Erythroblast (primary cell): ENCODE measurements at regions not wholly inside any gene's neighbourhood (a gene's known extent, or its start where the extent isn't known, plus 50 kb on each side); places are given as distances from the start of the nearest gene placed in this dataset.

Source experiments
- GATA1 ChIP-seq: IDR thresholded peaks from 2 replicates; pipeline ENCODE4 v1.6.1; 2011; ENCODE audit warnings: low read depth, mild to moderate bottlenecking, control low read depth, low read length, moderate library complexity
- POLR2A ChIP-seq: IDR thresholded peaks from 2 replicates; pipeline ENCODE4 v1.6.1; 2011; ENCODE audit warnings: mild to moderate bottlenecking, low read length

DNA sequence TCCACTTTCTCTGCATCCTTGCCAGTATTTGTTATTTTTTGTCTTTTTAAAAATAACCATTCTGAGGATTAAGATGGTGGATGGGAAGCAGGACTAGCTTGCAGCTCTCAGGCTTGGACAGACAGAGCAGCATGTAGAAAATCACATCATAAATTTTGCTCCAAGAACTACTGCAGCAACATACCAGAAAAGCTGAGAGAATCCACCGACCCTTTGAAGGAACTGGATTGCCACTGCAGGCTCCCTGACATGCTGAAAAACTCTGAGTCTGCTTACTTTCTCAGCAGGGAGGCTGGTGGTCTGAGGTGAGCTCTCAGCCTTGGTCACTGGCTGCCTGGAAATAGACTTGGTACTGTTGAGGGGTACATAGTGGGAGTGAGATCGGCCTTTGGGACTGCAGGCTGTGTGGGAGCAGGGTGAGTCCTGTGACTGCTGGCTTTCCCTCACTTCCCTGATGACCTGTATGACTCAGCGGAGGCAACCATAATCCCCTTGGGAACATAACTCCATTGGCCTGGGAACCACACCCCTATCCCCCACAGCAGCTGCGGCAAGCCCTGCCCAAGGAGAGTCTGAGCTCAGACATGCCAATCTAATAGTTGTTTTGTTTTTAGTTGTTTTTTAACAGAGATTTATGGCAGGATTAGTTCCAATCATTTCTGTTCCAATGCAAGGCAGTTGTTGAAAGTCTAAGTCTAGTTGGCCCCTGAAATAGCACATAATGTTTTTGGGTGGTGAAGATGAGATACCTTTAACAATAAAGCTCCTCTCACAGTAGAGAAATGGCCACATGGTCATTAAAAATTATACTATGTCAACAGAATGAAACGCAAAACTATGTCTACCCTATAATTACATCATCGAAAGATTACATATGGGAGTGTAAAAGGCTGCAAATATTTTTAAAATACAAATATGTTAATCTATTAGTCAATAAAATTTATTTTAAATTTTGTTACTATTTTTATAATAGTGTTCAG lies 414.2 kb upstream of the CHAC2 start:
- TF ChIP-seq POLR2A (no peak), GATA1 (no peak)
